ENCODE measurements at regions not wholly inside any gene's neighbourhood (a gene's known extent, or its start where the extent isn't known, plus 50 kb on each side); places are given as distances from the start of the nearest gene placed in this dataset.

GRCh38 chr6:24043848-24044247 lies 82.2 kb upstream of the NRSN1 start:
- FAIRE-seq (no peak), DNase-seq (ENCODE audit: low read depth) (no peak)
- no peaks in the 10 kb centered on the region for H3K27me3 ChIP-seq (ENCODE audit: control insufficient read depth, insufficient read depth, low read length)
- TF ChIP-seq CTCF (IDR thresholded peaks at IDR 0.05; ENCODE audit: insufficient read depth, low read length, severe bottlenecking): no peak
- no peak overlapping the region for H3K4me3 ChIP-seq (ENCODE audit: low read depth, low read length)
- no peaks in the 10 kb centered on the region for H3K36me3 ChIP-seq (ENCODE audit: control insufficient read depth, insufficient read depth, low read length)

GRCh38 chr6:24051942-24052589 lies 73.9 kb upstream of the NRSN1 start:
- no peak for DNase-seq (ENCODE audit: low read depth)
- TF ChIP-seq CTCF (IDR thresholded peaks at IDR 0.05; ENCODE audit: insufficient read depth, low read length, severe bottlenecking): no peak
- no peak for FAIRE-seq
- Histone ChIP-seq H3K4me3 (ENCODE audit: low read depth, low read length) (no peak overlapping the region), H3K27me3 (ENCODE audit: control insufficient read depth, insufficient read depth, low read length) (no peaks in the 10 kb centered on the region), H3K36me3 (ENCODE audit: control insufficient read depth, insufficient read depth, low read length) (no peaks in the 10 kb centered on the region)

- Histone ChIP-seq H3K27me3 (ENCODE audit: control insufficient read depth, insufficient read depth, low read length) (no peaks in the 10 kb centered on the region), H3K4me3 (ENCODE audit: low read depth, low read length) (no peak overlapping the region), H3K36me3 (ENCODE audit: control insufficient read depth, insufficient read depth, low read length) (no peaks in the 10 kb centered on the region)
- DNase-seq (ENCODE audit: low read depth) (no peak), FAIRE-seq (peak; percentile 81)
- no peak for TF ChIP-seq CTCF (IDR thresholded peaks at IDR 0.05; ENCODE audit: insufficient read depth, low read length, severe bottlenecking)
These were observed 73.4 kb upstream of the NRSN1 start for GRCh38 chr6:24052590-24052961.

GRCh38 chr6:24053057-24053456 lies 73.0 kb upstream of the NRSN1 start:
- H3K4me3 ChIP-seq (ENCODE audit: low read depth, low read length): no peak overlapping the region
- H3K27me3 ChIP-seq (ENCODE audit: control insufficient read depth, insufficient read depth, low read length): no peaks in the 10 kb centered on the region
- no peak for TF ChIP-seq CTCF (IDR thresholded peaks at IDR 0.05; ENCODE audit: insufficient read depth, low read length, severe bottlenecking)
- no peak for FAIRE-seq
- DNase-seq (ENCODE audit: low read depth): no peak
- no peaks in the 10 kb centered on the region for H3K36me3 ChIP-seq (ENCODE audit: control insufficient read depth, insufficient read depth, low read length)

GRCh38 chr6:24054388-24054787 lies 71.6 kb upstream of the NRSN1 start:
- DNase-seq (ENCODE audit: low read depth): no peak

More at GRCh38 chr6:24054388-24054787, 71.6 kb upstream of the NRSN1 start:
- TF ChIP-seq CTCF (IDR thresholded peaks at IDR 0.05; ENCODE audit: insufficient read depth, low read length, severe bottlenecking): no peak
- no peaks in the 10 kb centered on the region for H3K36me3 ChIP-seq (ENCODE audit: control insufficient read depth, insufficient read depth, low read length)
- no peaks in the 10 kb centered on the region for H3K27me3 ChIP-seq (ENCODE audit: control insufficient read depth, insufficient read depth, low read length)
- no peak overlapping the region for H3K4me3 ChIP-seq (ENCODE audit: low read depth, low read length)
- no peak for FAIRE-seq

Measured in bronchial epithelial cell (primary cell).